ENCODE measurements at regions not wholly inside any gene's neighbourhood (a gene's known extent, or its start where the extent isn't known, plus 50 kb on each side); places are given as distances from the start of the nearest gene placed in this dataset.

DNA sequence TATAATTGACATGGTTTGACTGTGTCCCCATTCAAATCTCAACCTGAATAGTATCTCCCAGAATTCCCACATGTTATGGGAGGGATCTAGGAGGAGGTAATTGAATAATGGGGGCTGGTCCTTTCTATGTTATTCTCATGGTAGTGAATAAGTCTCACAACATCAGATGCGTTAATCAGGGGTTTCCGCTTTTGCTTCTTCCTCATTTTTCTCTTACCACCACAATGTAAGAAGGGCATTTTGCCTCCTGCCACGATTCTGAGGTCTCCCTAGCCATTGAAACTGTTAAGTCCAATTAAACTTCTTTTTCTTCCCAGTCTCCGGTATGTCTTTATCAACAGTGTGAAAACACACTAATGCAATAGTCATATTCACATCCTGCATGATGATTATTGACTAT is 1073.3 kb upstream of the CDH2 start:
- TF ChIP-seq CTCF (conservative IDR thresholded peaks at IDR 0.05) (no peak), ZFX (IDR thresholded peaks at IDR 0.05) (no peak)
